Osteoblast (primary cell): ENCODE measurements at regions not wholly inside any gene's neighbourhood (a gene's known extent, or its start where the extent isn't known, plus 50 kb on each side); places are given as distances from the start of the nearest gene placed in this dataset.

Experiments used
- DNase-seq: peaks from one replicate; pipeline ENCODE4 v3.0.0; 2011; ENCODE audit warnings: low spot score, mixed read lengths; ENCODE audit not compliant: insufficient read length; ENCODE audit errors: missing footprints
- H2AFZ ChIP-seq: 2 replicates; pipeline ENCODE4 v1.6.0; 2011; ENCODE audit warnings: mild to moderate bottlenecking, low read length
- H3K27ac ChIP-seq: 2 replicates; pipeline ENCODE4 v1.5.1; 2011; ENCODE audit warnings: mild to moderate bottlenecking, low read depth, low read length, moderate library complexity
- H3K27me3 ChIP-seq: 2 replicates; pipeline ENCODE4 v1.6.0; 2012; ENCODE audit warnings: mild to moderate bottlenecking, control low read depth, inconsistent platforms, low read length, moderate library complexity; ENCODE audit not compliant: insufficient read depth
- H3K36me3 ChIP-seq: 2 replicates; pipeline ENCODE4 v1.5.1; 2011; ENCODE audit warnings: mild to moderate bottlenecking, low read length, control low read depth, moderate library complexity; ENCODE audit not compliant: insufficient read depth
- H3K4me1 ChIP-seq: 2 replicates; pipeline ENCODE4 v1.5.1; 2011; ENCODE audit warnings: mild to moderate bottlenecking, low read length, control low read depth, moderate library complexity; ENCODE audit not compliant: insufficient read depth
- H3K4me2 ChIP-seq: 2 replicates; pipeline ENCODE4 v1.6.0; 2011; ENCODE audit warnings: mild to moderate bottlenecking, low read length; ENCODE audit not compliant: insufficient read depth
- H3K4me3 ChIP-seq: fragments of 200-600 bp; sonication (generic); 3 replicates; pipeline ENCODE4 v1.5.1; 2012; ENCODE audit warnings: mild to moderate bottlenecking, low read length, inconsistent platforms; ENCODE audit not compliant: insufficient read depth
- H3K79me2 ChIP-seq: 2 replicates; pipeline ENCODE4 v1.6.0; 2012; ENCODE audit warnings: mild to moderate bottlenecking, low read length, control low read depth, inconsistent platforms; ENCODE audit not compliant: insufficient read depth
- H3K9me3 ChIP-seq: 2 replicates; pipeline ENCODE4 v1.5.1; 2011; ENCODE audit warnings: low read depth, low read length, control low read depth
- H4K20me1 ChIP-seq: 2 replicates; pipeline ENCODE4 v1.6.0; 2012; ENCODE audit warnings: mild to moderate bottlenecking, low read length, control low read depth; ENCODE audit not compliant: insufficient read depth
- TF ChIP-seq, protein P1 (sequence below): IDR thresholded peaks from 2 replicates; pipeline ENCODE4 v1.5.1; 2011; ENCODE audit warnings: mild to moderate bottlenecking, low read depth, low read length, moderate library complexity; ENCODE audit errors: extremely low read depth

DNA sequence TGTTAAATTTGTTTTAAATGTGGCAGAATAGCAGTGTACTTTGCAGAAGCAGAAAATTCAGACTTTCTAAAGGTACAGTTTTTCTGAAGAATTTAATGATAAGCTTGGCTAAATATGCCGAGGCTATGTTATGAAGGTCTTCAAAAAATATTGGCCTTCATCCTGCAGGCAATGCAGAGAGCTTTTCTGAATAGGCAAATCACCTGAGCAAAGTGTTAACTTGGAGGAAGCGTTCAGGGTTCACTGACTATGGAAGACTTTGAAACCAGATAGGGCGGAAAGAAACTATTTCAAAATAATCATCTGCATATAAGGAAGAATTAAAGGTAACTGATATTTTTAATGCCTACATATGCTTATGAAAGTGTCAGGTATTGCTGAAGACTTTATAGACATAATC, 133.7 kb upstream of the SETBP1 start:
- DNase-seq: no peak
- H4K20me1 ChIP-seq: no peaks in the 10 kb centered on the region
- TF ChIP-seq, protein P1, sequence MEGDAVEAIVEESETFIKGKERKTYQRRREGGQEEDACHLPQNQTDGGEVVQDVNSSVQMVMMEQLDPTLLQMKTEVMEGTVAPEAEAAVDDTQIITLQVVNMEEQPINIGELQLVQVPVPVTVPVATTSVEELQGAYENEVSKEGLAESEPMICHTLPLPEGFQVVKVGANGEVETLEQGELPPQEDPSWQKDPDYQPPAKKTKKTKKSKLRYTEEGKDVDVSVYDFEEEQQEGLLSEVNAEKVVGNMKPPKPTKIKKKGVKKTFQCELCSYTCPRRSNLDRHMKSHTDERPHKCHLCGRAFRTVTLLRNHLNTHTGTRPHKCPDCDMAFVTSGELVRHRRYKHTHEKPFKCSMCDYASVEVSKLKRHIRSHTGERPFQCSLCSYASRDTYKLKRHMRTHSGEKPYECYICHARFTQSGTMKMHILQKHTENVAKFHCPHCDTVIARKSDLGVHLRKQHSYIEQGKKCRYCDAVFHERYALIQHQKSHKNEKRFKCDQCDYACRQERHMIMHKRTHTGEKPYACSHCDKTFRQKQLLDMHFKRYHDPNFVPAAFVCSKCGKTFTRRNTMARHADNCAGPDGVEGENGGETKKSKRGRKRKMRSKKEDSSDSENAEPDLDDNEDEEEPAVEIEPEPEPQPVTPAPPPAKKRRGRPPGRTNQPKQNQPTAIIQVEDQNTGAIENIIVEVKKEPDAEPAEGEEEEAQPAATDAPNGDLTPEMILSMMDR: no peak
- no peaks in the 10 kb centered on the region for H3K9me3 ChIP-seq
- no peaks in the 10 kb centered on the region for H3K4me1 ChIP-seq
- no peaks in the 10 kb centered on the region for H3K79me2 ChIP-seq
- H2AFZ ChIP-seq: no peak overlapping the region
- no peaks in the 10 kb centered on the region for H3K36me3 ChIP-seq
- no peak overlapping the region for H3K27ac ChIP-seq
- no peak overlapping the region for H3K4me2 ChIP-seq
- no peaks in the 10 kb centered on the region for H3K27me3 ChIP-seq
- H3K4me3 ChIP-seq: no peak overlapping the region

DNA sequence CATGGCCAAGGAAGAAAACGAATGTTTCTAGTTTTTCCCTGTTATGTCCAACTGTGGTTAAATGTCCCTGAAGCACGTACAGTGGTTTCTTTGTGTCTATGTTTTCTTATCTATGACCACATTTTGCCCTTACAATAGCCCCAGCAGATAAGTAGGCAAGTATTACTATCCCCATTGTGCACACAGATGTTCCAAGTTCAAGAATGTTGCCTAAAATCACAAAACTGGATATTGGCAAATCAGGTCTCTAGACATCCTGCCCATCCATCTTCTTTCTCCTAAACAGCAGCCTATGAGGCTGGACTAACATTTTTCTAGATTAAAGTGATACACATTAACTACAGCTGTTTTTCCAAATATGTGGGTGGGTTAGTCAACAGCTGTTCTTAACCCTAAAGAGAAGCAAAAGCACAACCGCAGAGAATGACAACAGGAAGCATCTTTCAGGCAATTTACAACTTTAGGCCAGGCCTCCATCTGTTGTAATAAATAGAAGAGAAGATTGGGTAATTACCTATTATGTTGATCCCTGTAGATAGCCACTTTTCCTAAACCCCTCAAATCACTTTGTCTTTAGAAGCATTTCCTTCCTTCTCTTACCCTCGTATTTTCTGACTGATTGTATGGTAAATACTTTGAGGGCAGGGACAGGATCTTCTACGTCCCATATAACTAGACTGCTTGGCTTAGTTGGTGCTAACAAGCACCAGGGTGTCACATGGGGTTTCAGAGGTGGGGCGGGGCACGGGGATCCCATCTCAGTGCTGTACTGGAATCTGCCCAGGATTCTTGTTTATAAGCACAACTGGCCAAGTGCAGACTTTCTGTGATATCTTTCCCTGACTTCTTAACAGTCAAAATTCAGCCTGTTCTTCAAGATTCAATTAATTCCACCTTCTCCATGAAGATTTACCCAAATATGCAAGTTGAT, 132.1 kb upstream of the SETBP1 start:
- Histone ChIP-seq H3K4me1 (no peaks in the 10 kb centered on the region), H3K4me2 (no peak overlapping the region), H3K9me3 (no peaks in the 10 kb centered on the region), H3K36me3 (no peaks in the 10 kb centered on the region), H3K4me3 (no peak overlapping the region), H4K20me1 (no peaks in the 10 kb centered on the region), H3K27me3 (no peaks in the 10 kb centered on the region), H3K27ac (no peak overlapping the region), H2AFZ (no peak overlapping the region), H3K79me2 (no peaks in the 10 kb centered on the region)
- DNase-seq: no peak
- TF ChIP-seq, protein P1: no peak

DNA sequence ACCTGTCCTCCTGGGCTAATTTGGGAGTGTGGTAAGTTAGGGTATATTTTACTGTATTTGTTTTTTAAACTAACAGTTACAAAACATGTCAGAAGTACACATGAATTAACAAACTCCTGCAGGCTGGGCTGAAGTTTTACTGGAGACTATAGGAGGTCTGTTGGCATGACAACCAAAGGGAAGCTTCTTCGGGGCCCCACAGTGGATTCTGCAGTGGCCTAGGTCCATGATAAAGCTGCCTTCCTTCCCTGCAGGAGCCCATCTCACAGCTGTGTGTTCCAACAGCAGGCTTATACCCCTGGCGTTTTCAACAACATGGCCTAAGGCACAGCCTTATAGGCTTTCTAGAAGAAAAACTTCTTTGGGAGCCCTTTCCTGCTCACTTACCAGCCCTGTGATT, 128.0 kb upstream of the SETBP1 start:
- H3K4me2 ChIP-seq: no peak overlapping the region
- no peaks in the 10 kb centered on the region for H3K79me2 ChIP-seq
- H3K4me1 ChIP-seq: no peaks in the 10 kb centered on the region
- no peak overlapping the region for H3K4me3 ChIP-seq
- DNase-seq: no peak
- no peaks in the 10 kb centered on the region for H3K27me3 ChIP-seq
- no peaks in the 10 kb centered on the region for H3K9me3 ChIP-seq
- H2AFZ ChIP-seq: no peak overlapping the region
- H3K36me3 ChIP-seq: no peaks in the 10 kb centered on the region
- H3K27ac ChIP-seq: no peak overlapping the region
- TF ChIP-seq, protein P1: no peak
- no peaks in the 10 kb centered on the region for H4K20me1 ChIP-seq

DNA sequence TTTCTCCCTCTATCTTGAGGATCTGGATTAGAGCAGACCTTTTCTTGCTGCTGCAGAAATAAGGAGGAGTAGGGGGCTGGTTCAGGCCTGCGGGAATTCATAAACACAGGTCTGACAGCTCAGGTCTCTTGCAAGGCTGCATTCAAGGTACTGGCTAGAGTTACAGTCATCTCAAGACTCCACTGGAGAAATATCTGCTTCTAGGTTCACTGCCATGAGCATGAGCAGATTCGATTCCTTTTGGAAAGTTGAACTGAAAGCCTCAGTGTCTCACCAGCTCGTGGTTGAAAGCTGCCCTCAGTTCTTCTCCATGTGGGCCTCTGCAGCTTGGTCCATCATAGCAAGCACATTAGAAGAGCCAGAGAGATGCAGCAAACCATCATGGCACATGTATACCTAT, 124.4 kb upstream of the SETBP1 start:
- H3K79me2 ChIP-seq: no peaks in the 10 kb centered on the region
- no peak overlapping the region for H2AFZ ChIP-seq
- H3K4me3 ChIP-seq: no peak overlapping the region
- H3K27me3 ChIP-seq: no peaks in the 10 kb centered on the region
- no peak overlapping the region for H3K4me2 ChIP-seq
- DNase-seq: no peak
- TF ChIP-seq, protein P1: no peak
- no peaks in the 10 kb centered on the region for H3K4me1 ChIP-seq
- no peaks in the 10 kb centered on the region for H4K20me1 ChIP-seq
- H3K36me3 ChIP-seq: no peaks in the 10 kb centered on the region
- no peak overlapping the region for H3K27ac ChIP-seq
- no peaks in the 10 kb centered on the region for H3K9me3 ChIP-seq
